IMR-90 (cell line): ENCODE measurements at regions not wholly inside any gene's neighbourhood (a gene's known extent, or its start where the extent isn't known, plus 50 kb on each side); places are given as distances from the start of the nearest gene placed in this dataset.

Source experiments
- ATAC-seq: fragments of 200-7000 bp; cut with Tn5 transposase; 2 replicates; pipeline ENCODE4 v1.9.1; 2020; ENCODE audit warnings: low read depth, mild to moderate bottlenecking, moderate library complexity
- BruUV-seq: library from RNA; stranded (reverse); fragments of 400-500 nt; replicated peaks from 2 replicates; lab custom pipeline; 2021; lab: Mats Ljungman, UMichigan
- CTCF ChIA-PET: fragments of 300-600 bp; formaldehyde crosslinking; extraction: SDS; loops from one replicate; lab custom pipeline; 2021; ENCODE audit warnings: antibody characterized with exemption; lab: Yijun Ruan, JAX
- POLR2A ChIA-PET: fragments of 300-600 bp; sonication (Branson Sonifier 250); formaldehyde crosslinking; loops from one replicate; lab custom pipeline; 2022; ENCODE audit warnings: antibody characterized with exemption; ENCODE audit not compliant: unreplicated experiment; lab: Charles Lee
- DNase-seq: peaks from one replicate; pipeline ENCODE4 v3.0.0; 2013
- H2AFZ ChIP-seq: replicated peaks from 2 replicates; pipeline ENCODE3; 2013; ENCODE audit warnings: low read length, mild to moderate bottlenecking; ENCODE audit not compliant: poor library complexity
- H2AK5ac ChIP-seq: 2 replicates; pipeline ENCODE4 v1.6.1; 2013; ENCODE audit warnings: low read depth, low read length, inconsistent platforms
- H2AK9ac ChIP-seq: replicated peaks from 2 replicates; pipeline ENCODE3; 2013; ENCODE audit warnings: mild to moderate bottlenecking, low read depth, low read length, moderate library complexity; ENCODE audit not compliant: poor library complexity
- H2BK120ac ChIP-seq: 2 replicates; pipeline ENCODE4 v1.6.1; 2013; ENCODE audit warnings: low read depth, low read length, inconsistent platforms
- H2BK15ac ChIP-seq: 3 replicates; pipeline ENCODE4 v1.6.1; 2013; ENCODE audit warnings: low read depth, low read length, inconsistent platforms
- H2BK20ac ChIP-seq: 2 replicates; pipeline ENCODE4 v1.6.1; 2013; ENCODE audit warnings: low read depth, mild to moderate bottlenecking, inconsistent platforms, low read length, moderate library complexity
- H2BK5ac ChIP-seq: 2 replicates; pipeline ENCODE4 v1.6.1; 2013; ENCODE audit warnings: mild to moderate bottlenecking, low read depth, low read length, inconsistent platforms; ENCODE audit not compliant: poor library complexity, severe bottlenecking
- H3K14ac ChIP-seq: replicated peaks from 2 replicates; pipeline ENCODE4 v1.6.1; 2013; ENCODE audit warnings: low read depth, low read length, inconsistent platforms
- H3K18ac ChIP-seq: 2 replicates; pipeline ENCODE4 v1.6.1; 2013; ENCODE audit warnings: low read depth, low read length, control low read depth
- H3K23ac ChIP-seq: 2 replicates; pipeline ENCODE4 v1.6.1; 2013; ENCODE audit warnings: low read depth, low read length, inconsistent platforms
- H3K27ac ChIP-seq: 2 replicates; pipeline ENCODE4 v1.5.1; 2013; ENCODE audit warnings: mild to moderate bottlenecking, control low read depth, low read length; ENCODE audit not compliant: insufficient read depth
- H3K27me3 ChIP-seq: 2 replicates; pipeline ENCODE4 v1.6.1; 2013; ENCODE audit warnings: low read length; ENCODE audit not compliant: control insufficient read depth, insufficient read depth
- H3K36me3 ChIP-seq: 2 replicates; pipeline ENCODE4 v1.6.1; 2013; ENCODE audit warnings: low read length, mixed read lengths; ENCODE audit not compliant: control insufficient read depth, insufficient read depth
- H3K4ac ChIP-seq: 2 replicates; pipeline ENCODE4 v1.6.1; 2013; ENCODE audit warnings: low read depth, low read length, inconsistent platforms
- H3K4me1 ChIP-seq: 2 replicates; pipeline ENCODE4 v1.6.1; 2013; ENCODE audit warnings: low read length, mixed read lengths; ENCODE audit not compliant: control insufficient read depth, insufficient read depth
- H3K4me2 ChIP-seq: 2 replicates; pipeline ENCODE4 v1.6.1; 2013; ENCODE audit warnings: low read depth, mild to moderate bottlenecking, control low read depth, low read length, moderate library complexity
- H3K4me3 ChIP-seq: 2 replicates; pipeline ENCODE4 v1.5.1; 2013; ENCODE audit warnings: low read depth, mild to moderate bottlenecking, control low read depth, low read length, moderate library complexity; ENCODE audit not compliant: insufficient read depth
- H3K56ac ChIP-seq: 2 replicates; pipeline ENCODE4 v1.6.1; 2013; ENCODE audit warnings: low read length, inconsistent platforms; ENCODE audit not compliant: insufficient read depth; ENCODE audit errors: extremely low read depth
- H3K79me1 ChIP-seq, 2 experiments: 2 replicates each; pipeline ENCODE4 v1.6.1; 2013; ENCODE audit warnings: low read length in 2 of 2, inconsistent platforms in 1 of 2, low read depth in 1 of 2
- H3K9ac ChIP-seq: 2 replicates; pipeline ENCODE4 v1.6.1; 2013; ENCODE audit warnings: low read depth, low read length, control low read depth
- H3K9me1 ChIP-seq: 2 replicates; pipeline ENCODE4 v1.6.1; 2013; ENCODE audit warnings: low read length, inconsistent platforms; ENCODE audit not compliant: insufficient read depth
- H3K9me3 ChIP-seq: 2 replicates; pipeline ENCODE4 v1.6.1; 2013; ENCODE audit warnings: low read length; ENCODE audit not compliant: control insufficient read depth, insufficient read depth
- H4K20me1 ChIP-seq: 2 replicates; pipeline ENCODE4 v1.6.1; 2013; ENCODE audit warnings: low read length, inconsistent platforms; ENCODE audit not compliant: insufficient read depth
- H4K5ac ChIP-seq: 2 replicates; pipeline ENCODE4 v1.6.1; 2013; ENCODE audit warnings: mild to moderate bottlenecking, low read depth, low read length, control low read depth
- H4K8ac ChIP-seq, 2 experiments: 2 replicates each; pipeline ENCODE4 v1.6.1; 2013; ENCODE audit warnings: low read depth in 2 of 2, low read length in 2 of 2, control low read depth in 1 of 2, inconsistent platforms in 1 of 2
- H4K91ac ChIP-seq: 2 replicates; pipeline ENCODE4 v1.6.1; 2013; ENCODE audit warnings: low read depth, low read length, inconsistent platforms; ENCODE audit not compliant: insufficient read depth
- BHLHE40 ChIP-seq: fragments of 150-350 bp; IDR thresholded peaks from 2 replicates; pipeline ENCODE4 v1.6.1; 2016; ENCODE audit warnings: mild to moderate bottlenecking, low read depth, low read length
- CEBPB ChIP-seq: IDR thresholded peaks from 2 replicates; pipeline ENCODE4 v1.6.1; 2012; ENCODE audit warnings: low read depth, low read length, improper control_type of control experiment
- CHD1 ChIP-seq: IDR thresholded peaks from 2 replicates; pipeline ENCODE4 v1.6.1; 2012; ENCODE audit warnings: low read depth, low read length, improper control_type of control experiment
- FOS ChIP-seq: fragments of 150-350 bp; IDR thresholded peaks from 2 replicates; pipeline ENCODE4 v1.6.1; 2016; ENCODE audit warnings: low read depth, low read length
- MAFK ChIP-seq: IDR thresholded peaks from 2 replicates; pipeline ENCODE4 v1.6.1; 2012; ENCODE audit warnings: low read depth, low read length, improper control_type of control experiment
- MXI1 ChIP-seq: IDR thresholded peaks from 2 replicates; pipeline ENCODE4 v1.6.1; 2012; ENCODE audit warnings: low read depth, mild to moderate bottlenecking, low read length, moderate library complexity, borderline replicate concordance
- RAD21 ChIP-seq: IDR thresholded peaks from 2 replicates; pipeline ENCODE4 v1.6.1; 2012; ENCODE audit warnings: low read length, improper control_type of control experiment
- RFX5 ChIP-seq: IDR thresholded peaks from 2 replicates; pipeline ENCODE4 v1.8.0; 2012; ENCODE audit warnings: low read depth, mild to moderate bottlenecking, low read length, moderate library complexity
- SMC3 ChIP-seq: fragments of 150-350 bp; IDR thresholded peaks from 2 replicates; pipeline ENCODE4 v1.6.1; 2016; ENCODE audit warnings: low read depth, mild to moderate bottlenecking, antibody characterized with exemption, low read length, moderate library complexity
- dilution Hi-C: fragments of 300-500 bp; cut with HindIII; formaldehyde crosslinking; loops from one replicate; pipeline ENCODE4 v1.14.3; 2018; ENCODE audit warnings: low sequenced_read_pairs; ENCODE audit not compliant: unreplicated experiment
- in situ Hi-C: fragments of 300-500 bp; cut with MboI; formaldehyde crosslinking; loops from 3 replicates; pipeline ENCODE4 v1.14.3; 2019; ENCODE audit warnings: low sequenced_read_pairs, inconsistent platforms, mixed read lengths
- intact Hi-C: fragments of 100-400 bp; cut with micrococcal nuclease; formaldehyde crosslinking; loops from 2 replicates; pipeline ENCODE4 v1.10.0; 2022
- TF ChIP-seq, protein P1 (sequence below): fragments of 150-350 bp; IDR thresholded peaks from 2 replicates; pipeline ENCODE4 v1.6.1; 2016; ENCODE audit warnings: low read depth, mild to moderate bottlenecking, low read length, moderate library complexity, borderline replicate concordance
- TF ChIP-seq, protein P2 (sequence below): conservative IDR thresholded peaks from 2 replicates; pipeline ENCODE4 v1.5.1; 2012; ENCODE audit warnings: mild to moderate bottlenecking, low read depth, low read length, improper control_type of control experiment

DNA sequence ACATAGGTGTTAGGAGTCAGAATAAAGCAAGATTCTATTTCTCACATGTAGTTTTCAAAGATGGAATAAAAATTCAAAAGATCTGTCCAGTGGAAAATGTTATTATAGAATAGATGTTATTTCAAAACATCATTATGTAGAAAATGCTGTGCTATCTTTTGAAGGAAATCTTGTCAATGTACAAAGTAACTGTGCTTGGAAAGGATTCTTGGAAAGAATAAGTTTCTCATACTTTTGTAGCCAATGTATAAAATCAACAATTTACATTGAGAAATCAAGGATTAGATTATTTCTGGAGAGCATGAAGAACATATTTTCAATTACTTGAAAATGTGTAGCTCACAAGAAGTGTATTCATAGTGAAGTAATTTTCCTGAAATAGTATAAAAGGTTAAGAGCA is 532.5 kb upstream of the MGAT4C start:
- Histone ChIP-seq H2BK20ac (no peak overlapping the region), H3K9me1 (no peaks in the 10 kb centered on the region), H4K8ac (no peak overlapping the region), H4K5ac (no peak overlapping the region), H3K56ac (no peak overlapping the region), H3K4me1 (no peaks in the 10 kb centered on the region), H2BK120ac (no peak overlapping the region), H3K4ac (no peak overlapping the region), H2BK5ac (peak overlapping the region; percentile 29), H2AK5ac (no peak overlapping the region), H3K27me3 (no peaks in the 10 kb centered on the region), H3K4me3 (no peak overlapping the region), H3K18ac (no peak overlapping the region), H3K4me2 (peak overlapping the region; percentile 84), H2BK15ac (no peak overlapping the region), H2AFZ (no peak overlapping the region), H3K79me1 (no peaks in the 10 kb centered on the region), H3K9ac (no peak overlapping the region), H2AK9ac (no peak overlapping the region), H3K36me3 (no peaks in the 10 kb centered on the region), H3K27ac (no peak overlapping the region), H4K91ac (no peak overlapping the region), H3K9me3 (no peaks in the 10 kb centered on the region), H4K20me1 (no peaks in the 10 kb centered on the region), H3K14ac (no peak overlapping the region), H3K23ac (no peak overlapping the region)
- TF ChIP-seq FOS (no peak), RAD21 (no peak), MXI1 (no peak), MAFK (no peak), CHD1 (no peak), CEBPB (no peak), RFX5 (no peak), BHLHE40 (no peak), SMC3 (no peak)
- TF ChIP-seq, protein P1, sequence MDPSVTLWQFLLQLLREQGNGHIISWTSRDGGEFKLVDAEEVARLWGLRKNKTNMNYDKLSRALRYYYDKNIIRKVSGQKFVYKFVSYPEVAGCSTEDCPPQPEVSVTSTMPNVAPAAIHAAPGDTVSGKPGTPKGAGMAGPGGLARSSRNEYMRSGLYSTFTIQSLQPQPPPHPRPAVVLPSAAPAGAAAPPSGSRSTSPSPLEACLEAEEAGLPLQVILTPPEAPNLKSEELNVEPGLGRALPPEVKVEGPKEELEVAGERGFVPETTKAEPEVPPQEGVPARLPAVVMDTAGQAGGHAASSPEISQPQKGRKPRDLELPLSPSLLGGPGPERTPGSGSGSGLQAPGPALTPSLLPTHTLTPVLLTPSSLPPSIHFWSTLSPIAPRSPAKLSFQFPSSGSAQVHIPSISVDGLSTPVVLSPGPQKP = no peak
- TF ChIP-seq, protein P2, sequence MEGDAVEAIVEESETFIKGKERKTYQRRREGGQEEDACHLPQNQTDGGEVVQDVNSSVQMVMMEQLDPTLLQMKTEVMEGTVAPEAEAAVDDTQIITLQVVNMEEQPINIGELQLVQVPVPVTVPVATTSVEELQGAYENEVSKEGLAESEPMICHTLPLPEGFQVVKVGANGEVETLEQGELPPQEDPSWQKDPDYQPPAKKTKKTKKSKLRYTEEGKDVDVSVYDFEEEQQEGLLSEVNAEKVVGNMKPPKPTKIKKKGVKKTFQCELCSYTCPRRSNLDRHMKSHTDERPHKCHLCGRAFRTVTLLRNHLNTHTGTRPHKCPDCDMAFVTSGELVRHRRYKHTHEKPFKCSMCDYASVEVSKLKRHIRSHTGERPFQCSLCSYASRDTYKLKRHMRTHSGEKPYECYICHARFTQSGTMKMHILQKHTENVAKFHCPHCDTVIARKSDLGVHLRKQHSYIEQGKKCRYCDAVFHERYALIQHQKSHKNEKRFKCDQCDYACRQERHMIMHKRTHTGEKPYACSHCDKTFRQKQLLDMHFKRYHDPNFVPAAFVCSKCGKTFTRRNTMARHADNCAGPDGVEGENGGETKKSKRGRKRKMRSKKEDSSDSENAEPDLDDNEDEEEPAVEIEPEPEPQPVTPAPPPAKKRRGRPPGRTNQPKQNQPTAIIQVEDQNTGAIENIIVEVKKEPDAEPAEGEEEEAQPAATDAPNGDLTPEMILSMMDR = no peak
- dilution Hi-C loops = no loop called here
- BruUV-seq = no TSS peak
- CTCF ChIA-PET = no interaction called here
- POLR2A ChIA-PET = no interaction called here
- intact Hi-C loops = no loop called here
- in situ Hi-C loops = no loop called here
- ATAC-seq (no peak), DNase-seq (peak; percentile 10)
